Colon (tissue), 2 donors: ENCODE measurements at regions not wholly inside any gene's neighbourhood (a gene's known extent, or its start where the extent isn't known, plus 50 kb on each side); places are given as distances from the start of the nearest gene placed in this dataset.
"Not testable (repeated sequence)": the region's sequence is repeated elsewhere in the genome, so short reads cannot be mapped to it uniquely, and the experiment has no call there.

Experiments
- FAIRE-seq: peaks from 2 replicates; lab custom pipeline; 2012; peaks lifted over from hg19 to GRCh38; lab: Jason Lieb, UNC
- donor health status: control.
- donor health status: control.

GRCh38 chrX:114450911-114451310, 133.0 kb upstream of the HTR2C start:
- no peak for FAIRE-seq

GRCh38 chrX:114451397-114451796, 132.5 kb upstream of the HTR2C start:
- no peak for FAIRE-seq

- FAIRE-seq, result no peak
These were observed 121.6 kb upstream of the HTR2C start for GRCh38 chrX:114462266-114462665.

GRCh38 chrX:114465689-114466088, 118.2 kb upstream of the HTR2C start:
- FAIRE-seq, result no peak

- FAIRE-seq, result not testable (repeated sequence)
These were observed 111.9 kb upstream of the HTR2C start for GRCh38 chrX:114472008-114472407.

GRCh38 chrX:114472788-114473187, 111.1 kb upstream of the HTR2C start:
- no peak for FAIRE-seq

GRCh38 chrX:114500622-114501021, 83.3 kb upstream of the HTR2C start:
- peak; percentile 53 for FAIRE-seq

- FAIRE-seq, result no peak
These were observed 75.1 kb upstream of the HTR2C start for GRCh38 chrX:114508756-114509155.

GRCh38 chrX:114519524-114519923, 64.4 kb upstream of the HTR2C start:
- FAIRE-seq, result no peak

- peak; percentile 41 for FAIRE-seq
These were observed 63.2 kb upstream of the HTR2C start for GRCh38 chrX:114520701-114521100.

GRCh38 chrX:114532111-114532805, 51.6 kb upstream of the HTR2C start:
- no peak for FAIRE-seq
